Activated CD4-positive, alpha-beta T cell treated with anti-CD3 and anti-CD28 coated beads, Interleukin-2, amount 10 ng/mL, durations not matched to agents 24 days and 14 days (primary cell): ENCODE measurements at regions not wholly inside any gene's neighbourhood (a gene's known extent, or its start where the extent isn't known, plus 50 kb on each side); places are given as distances from the start of the nearest gene placed in this dataset.

Experiments
- DNase-seq: peaks from one replicate; pipeline ENCODE4 v3.0.0; 2022
- H3K27ac Mint-ChIP-seq: one replicate; pipeline ENCODE4 v1.8.0; 2022; ENCODE audit warnings: mild to moderate bottlenecking, mixed read lengths
- H3K27me3 Mint-ChIP-seq: one replicate; pipeline ENCODE4 v1.8.0; 2022; ENCODE audit warnings: mixed read lengths
- H3K36me3 Mint-ChIP-seq: one replicate; pipeline ENCODE4 v1.8.0; 2022; ENCODE audit warnings: low read depth, mild to moderate bottlenecking, mixed read lengths
- H3K4me1 Mint-ChIP-seq: one replicate; pipeline ENCODE4 v1.8.0; 2021; ENCODE audit warnings: mixed read lengths
- H3K4me3 Mint-ChIP-seq: one replicate; pipeline ENCODE4 v1.8.0; 2022; ENCODE audit warnings: mild to moderate bottlenecking, moderate library complexity, mixed read lengths
- H3K9me3 Mint-ChIP-seq: one replicate; pipeline ENCODE4 v1.8.0; 2021; ENCODE audit warnings: mixed read lengths
- intact Hi-C: fragments of 100-400 bp; cut with micrococcal nuclease; formaldehyde crosslinking; loops from one replicate; pipeline ENCODE4 v1.15.1; 2023

DNA sequence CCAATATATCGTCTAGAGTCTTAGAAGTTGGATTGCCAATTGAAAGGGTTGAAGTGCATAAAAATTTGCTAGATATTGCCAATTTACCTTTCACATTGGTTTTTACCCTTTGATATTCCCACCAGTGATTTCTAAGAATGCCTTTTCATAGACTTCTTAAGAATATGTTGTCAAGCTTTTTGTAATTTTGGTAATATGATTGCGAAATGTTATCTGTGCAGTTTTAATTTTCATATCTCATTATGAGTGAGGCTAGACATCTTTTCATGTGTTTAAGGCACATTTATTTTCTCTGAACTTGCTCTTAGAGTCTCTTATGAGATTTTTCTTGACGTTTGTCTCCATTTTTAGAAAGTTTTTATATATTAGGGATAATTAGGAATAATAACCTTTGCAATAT is 567.2 kb downstream of the CCSER2 start:
- H3K4me3 Mint-ChIP-seq, result no peak overlapping the region
- intact Hi-C loops, result no loop called here
- no peak overlapping the region for H3K27ac Mint-ChIP-seq
- no peaks in the 10 kb centered on the region for H3K36me3 Mint-ChIP-seq
- H3K9me3 Mint-ChIP-seq, result no peaks in the 10 kb centered on the region
- no peak for DNase-seq
- no peaks in the 10 kb centered on the region for H3K27me3 Mint-ChIP-seq
- H3K4me1 Mint-ChIP-seq, result no peaks in the 10 kb centered on the region

DNA sequence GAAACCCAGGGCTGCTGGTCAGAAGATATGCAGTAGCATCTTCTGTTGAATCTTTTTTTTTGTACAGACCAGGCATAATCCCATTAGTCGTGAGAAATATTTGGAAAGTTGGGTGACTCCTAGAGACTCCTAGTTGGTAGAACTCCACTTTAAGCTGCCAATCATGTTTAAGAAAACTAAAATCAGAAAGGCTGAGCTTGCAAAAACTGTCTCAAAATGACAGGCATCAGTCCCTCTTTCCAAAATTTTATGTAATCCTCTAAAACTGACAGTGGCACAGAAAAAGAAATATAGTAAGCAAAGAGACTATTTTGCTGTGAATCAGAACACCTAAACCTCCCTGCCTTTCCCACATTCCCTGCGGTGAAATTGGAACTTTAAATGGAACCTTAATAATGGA is 568.5 kb downstream of the CCSER2 start:
- Mint-ChIP-seq H3K9me3 (no peaks in the 10 kb centered on the region), H3K27me3 (no peaks in the 10 kb centered on the region), H3K4me3 (no peak overlapping the region), H3K4me1 (no peaks in the 10 kb centered on the region), H3K27ac (no peak overlapping the region), H3K36me3 (no peaks in the 10 kb centered on the region)
- DNase-seq, result no peak
- intact Hi-C loops, result no loop called here

DNA sequence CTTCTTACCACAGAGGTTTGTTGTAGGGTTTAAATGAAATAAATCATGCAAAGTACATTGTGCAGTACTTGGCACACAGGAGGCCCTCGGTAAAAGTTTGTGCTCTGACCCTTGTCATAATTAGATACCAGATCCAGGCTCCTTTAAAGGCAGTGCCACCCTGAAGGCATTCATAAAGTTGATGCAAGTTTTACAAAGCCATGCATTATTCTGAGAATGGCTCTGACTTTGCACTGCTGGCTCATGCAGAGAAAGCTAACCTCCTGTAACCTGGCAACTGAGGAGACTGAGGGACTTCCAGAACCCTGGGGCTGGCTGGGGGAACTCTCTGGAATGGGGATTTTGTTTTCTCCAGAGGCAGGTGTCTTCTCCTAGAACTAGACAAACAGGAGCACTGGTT is 570.9 kb downstream of the CCSER2 start:
- H3K27me3 Mint-ChIP-seq, result no peaks in the 10 kb centered on the region
- H3K36me3 Mint-ChIP-seq, result no peaks in the 10 kb centered on the region
- H3K4me3 Mint-ChIP-seq, result no peak overlapping the region
- no peaks in the 10 kb centered on the region for H3K9me3 Mint-ChIP-seq
- no peak overlapping the region for H3K27ac Mint-ChIP-seq
- intact Hi-C loops, result no loop called here
- H3K4me1 Mint-ChIP-seq, result no peaks in the 10 kb centered on the region
- no peak for DNase-seq

DNA sequence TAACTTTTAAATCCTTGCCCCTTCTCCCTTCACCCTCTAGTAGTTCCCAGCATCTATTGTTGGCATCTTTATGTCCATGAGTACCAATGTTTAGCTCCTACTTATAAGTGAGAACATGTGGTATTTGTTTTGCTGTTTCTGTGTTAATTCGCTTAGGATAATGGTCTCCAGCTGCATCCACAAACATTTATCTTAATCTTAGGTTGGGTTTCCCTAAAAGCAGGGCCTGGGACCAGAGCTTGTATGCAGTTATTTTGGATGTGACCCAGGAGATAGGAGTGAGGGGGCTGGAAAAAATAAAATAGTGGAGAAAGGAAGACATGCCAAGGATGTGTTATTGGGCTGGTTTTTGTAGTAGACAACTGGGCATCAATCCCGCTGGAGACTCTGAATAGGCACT is 571.8 kb downstream of the CCSER2 start:
- Mint-ChIP-seq H3K4me3 (no peak overlapping the region), H3K36me3 (no peaks in the 10 kb centered on the region), H3K27me3 (no peaks in the 10 kb centered on the region), H3K9me3 (no peaks in the 10 kb centered on the region), H3K4me1 (no peaks in the 10 kb centered on the region), H3K27ac (no peak overlapping the region)
- no peak for DNase-seq
- intact Hi-C loops, result no loop called here

DNA sequence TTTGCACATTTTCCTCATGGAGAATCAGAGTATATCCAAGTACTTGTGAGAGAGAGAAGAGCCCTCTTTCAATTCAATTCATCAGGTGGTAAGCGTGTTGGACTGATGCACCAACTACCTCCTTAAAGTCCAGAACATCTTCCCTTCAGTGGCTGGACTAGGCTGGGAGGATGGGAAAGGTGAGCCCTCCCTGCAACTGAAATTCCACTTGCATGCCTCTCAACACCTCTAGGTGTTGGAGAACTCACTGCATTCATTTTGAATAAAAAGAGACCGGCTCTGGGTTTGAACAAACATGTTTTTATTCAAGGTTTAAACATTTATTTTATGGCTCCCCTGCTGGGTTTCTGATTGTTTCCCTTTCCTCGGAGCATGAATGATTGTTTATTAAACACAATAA is 573.5 kb downstream of the CCSER2 start:
- H3K27ac Mint-ChIP-seq, result no peak overlapping the region
- no peaks in the 10 kb centered on the region for H3K36me3 Mint-ChIP-seq
- no peaks in the 10 kb centered on the region for H3K27me3 Mint-ChIP-seq
- no peaks in the 10 kb centered on the region for H3K4me1 Mint-ChIP-seq
- intact Hi-C loops, result no loop called here
- H3K9me3 Mint-ChIP-seq, result no peaks in the 10 kb centered on the region
- no peak for DNase-seq
- H3K4me3 Mint-ChIP-seq, result no peak overlapping the region

DNA sequence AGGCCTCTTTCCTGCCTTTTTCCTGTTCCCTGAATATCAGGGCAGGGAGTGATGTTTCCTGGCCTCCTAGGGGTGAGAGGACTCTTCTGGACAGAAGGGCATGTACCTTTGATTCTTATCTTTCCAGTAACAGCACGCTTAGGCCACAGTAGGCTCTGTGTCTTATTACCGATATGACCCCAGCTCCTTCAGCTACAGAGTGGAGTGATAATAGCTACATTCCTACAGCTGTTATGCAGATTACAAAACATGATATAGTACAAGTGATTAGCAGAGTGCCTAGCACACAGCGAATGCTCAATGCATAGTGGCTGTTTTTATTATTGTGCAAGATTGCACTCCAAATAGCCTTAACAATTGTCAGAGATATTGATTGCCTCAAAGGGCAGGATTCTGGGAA is 574.2 kb downstream of the CCSER2 start:
- no peaks in the 10 kb centered on the region for H3K9me3 Mint-ChIP-seq

DNA sequence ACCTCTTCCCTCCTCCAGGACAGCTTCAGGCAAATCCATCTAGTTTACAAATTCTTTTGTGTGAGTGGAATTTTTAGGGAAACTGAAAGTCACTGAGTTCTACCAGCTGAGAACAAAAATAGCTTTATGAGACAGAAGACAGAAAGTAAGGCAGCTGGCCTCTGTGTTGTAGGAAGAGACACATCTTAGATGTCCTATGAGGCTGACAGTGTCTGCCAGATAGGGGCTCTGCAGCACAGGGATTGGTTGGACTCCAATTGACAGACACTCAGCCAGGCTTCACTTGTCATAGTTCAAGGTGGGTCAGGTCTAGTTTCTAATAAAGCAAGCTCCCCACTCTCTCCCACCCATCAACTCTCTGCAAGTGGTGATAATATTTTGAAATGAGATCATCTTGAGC is 574.9 kb downstream of the CCSER2 start:
- Mint-ChIP-seq H3K4me3 (no peak overlapping the region), H3K27me3 (no peaks in the 10 kb centered on the region), H3K4me1 (no peaks in the 10 kb centered on the region), H3K9me3 (no peaks in the 10 kb centered on the region), H3K27ac (no peak overlapping the region), H3K36me3 (no peaks in the 10 kb centered on the region)
- no peak for DNase-seq
- intact Hi-C loops, result no loop called here

More for the DNA sequence above, 574.2 kb downstream of the CCSER2 start:
- H3K4me1 Mint-ChIP-seq, result no peaks in the 10 kb centered on the region
- H3K27me3 Mint-ChIP-seq, result no peaks in the 10 kb centered on the region
- intact Hi-C loops, result no loop called here
- H3K36me3 Mint-ChIP-seq, result no peaks in the 10 kb centered on the region
- H3K4me3 Mint-ChIP-seq, result no peak overlapping the region
- H3K27ac Mint-ChIP-seq, result no peak overlapping the region
- no peak for DNase-seq

DNA sequence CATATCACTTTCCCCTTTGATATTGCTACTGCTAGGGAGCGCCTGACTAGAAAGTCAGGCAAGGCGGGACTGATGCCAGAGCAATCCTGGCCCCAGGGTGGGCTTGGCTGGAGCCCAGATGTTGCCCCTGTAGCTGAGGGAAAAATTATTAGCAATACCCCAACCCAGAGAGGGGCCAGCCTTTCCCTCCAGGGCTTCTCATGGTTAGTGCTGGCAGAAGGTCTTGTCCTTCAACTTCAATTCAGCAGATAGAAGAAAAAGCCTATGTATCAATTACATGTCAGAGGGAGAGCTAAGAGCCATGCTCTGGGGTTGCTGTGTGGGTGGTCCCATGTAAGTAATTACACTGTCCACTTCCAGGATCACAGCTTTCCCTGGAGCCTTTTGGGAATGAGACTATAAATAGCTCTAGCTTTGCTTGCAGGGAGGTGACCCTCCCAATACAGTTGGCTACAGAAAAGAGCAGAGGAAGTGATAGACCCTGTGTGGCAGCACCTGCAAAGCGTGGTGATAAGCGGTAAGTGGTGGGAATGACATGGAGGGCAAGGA is 579.1 kb downstream of the CCSER2 start:
- H3K36me3 Mint-ChIP-seq, result no peaks in the 10 kb centered on the region
- H3K4me3 Mint-ChIP-seq, result no peak overlapping the region
- DNase-seq, result peak; percentile 22
- no peaks in the 10 kb centered on the region for H3K4me1 Mint-ChIP-seq
- H3K27me3 Mint-ChIP-seq, result no peaks in the 10 kb centered on the region
- intact Hi-C loops, result no loop called here
- H3K9me3 Mint-ChIP-seq, result no peaks in the 10 kb centered on the region
- H3K27ac Mint-ChIP-seq, result no peak overlapping the region

DNA sequence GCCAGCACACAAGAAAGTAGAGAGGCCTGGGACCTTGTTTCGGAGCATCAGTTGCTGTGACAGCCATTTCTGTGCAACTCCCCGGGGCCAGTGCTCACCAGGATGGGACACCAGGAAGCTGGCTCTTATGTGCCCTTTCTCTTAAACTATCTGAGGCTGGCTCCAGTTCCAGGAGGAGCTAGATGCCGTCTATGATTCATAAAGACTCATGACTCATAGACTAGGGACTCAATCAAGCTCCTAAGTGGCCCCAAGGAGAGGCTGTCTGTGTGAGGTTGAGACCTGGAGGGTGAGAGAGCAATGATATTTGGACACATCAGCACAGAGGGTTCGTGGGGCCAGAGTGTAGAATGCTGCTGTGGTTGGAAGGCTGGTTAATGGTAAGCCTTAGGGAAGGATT is 580.1 kb downstream of the CCSER2 start:
- H3K9me3 Mint-ChIP-seq, result no peaks in the 10 kb centered on the region
- H3K4me3 Mint-ChIP-seq, result no peak overlapping the region
- intact Hi-C loops, result no loop called here
- no peak overlapping the region for H3K27ac Mint-ChIP-seq
- H3K36me3 Mint-ChIP-seq, result no peaks in the 10 kb centered on the region
- no peak for DNase-seq
- H3K4me1 Mint-ChIP-seq, result no peaks in the 10 kb centered on the region
- H3K27me3 Mint-ChIP-seq, result no peaks in the 10 kb centered on the region

DNA sequence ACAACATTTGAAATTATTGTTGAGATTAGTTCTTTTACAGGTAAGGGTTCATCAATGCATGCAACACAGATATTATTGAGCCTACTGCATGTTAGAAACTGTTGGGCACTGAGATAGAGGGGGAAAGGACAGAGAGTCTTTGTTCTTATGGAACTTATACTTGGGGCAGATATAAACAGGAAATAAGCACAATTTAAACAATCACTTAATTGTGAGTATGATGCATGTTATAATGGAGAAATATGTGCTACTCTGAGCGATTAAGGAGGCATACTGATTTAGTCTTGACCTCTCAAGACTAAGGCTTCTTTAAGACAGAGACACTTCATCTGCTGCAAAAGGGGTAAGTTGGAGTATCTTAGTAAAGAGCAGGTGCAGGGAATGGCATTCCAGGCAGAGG is 593.3 kb downstream of the CCSER2 start:
- no peaks in the 10 kb centered on the region for H3K4me1 Mint-ChIP-seq
- H3K9me3 Mint-ChIP-seq, result no peaks in the 10 kb centered on the region
- H3K27me3 Mint-ChIP-seq, result no peaks in the 10 kb centered on the region
- H3K27ac Mint-ChIP-seq, result no peak overlapping the region
- H3K36me3 Mint-ChIP-seq, result no peaks in the 10 kb centered on the region
- intact Hi-C loops, result no loop called here
- H3K4me3 Mint-ChIP-seq, result no peak overlapping the region
- no peak for DNase-seq

DNA sequence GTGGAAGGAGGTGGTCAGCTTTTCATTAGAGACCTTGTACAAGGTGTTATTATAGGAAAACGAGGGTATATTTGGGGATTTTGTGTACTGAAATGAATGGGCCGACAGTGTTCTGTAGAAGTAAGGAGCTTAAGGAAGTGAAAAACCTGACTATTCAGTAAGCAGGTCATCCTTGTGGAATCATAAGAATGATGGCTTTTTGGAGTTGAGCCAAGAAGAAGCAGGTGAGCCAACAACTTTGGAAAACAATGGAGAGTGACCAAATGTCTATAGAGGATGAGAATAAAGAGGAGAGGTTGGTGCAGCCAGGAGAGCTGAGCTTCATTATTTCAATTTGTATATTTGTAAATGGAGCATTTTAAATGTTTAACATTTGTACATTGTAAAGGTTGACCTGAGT is 595.7 kb downstream of the CCSER2 start:
- Mint-ChIP-seq H3K4me1 (no peaks in the 10 kb centered on the region), H3K36me3 (no peaks in the 10 kb centered on the region), H3K27ac (no peak overlapping the region), H3K27me3 (no peaks in the 10 kb centered on the region), H3K4me3 (no peak overlapping the region), H3K9me3 (no peaks in the 10 kb centered on the region)
- DNase-seq, result no peak
- intact Hi-C loops, result no loop called here

DNA sequence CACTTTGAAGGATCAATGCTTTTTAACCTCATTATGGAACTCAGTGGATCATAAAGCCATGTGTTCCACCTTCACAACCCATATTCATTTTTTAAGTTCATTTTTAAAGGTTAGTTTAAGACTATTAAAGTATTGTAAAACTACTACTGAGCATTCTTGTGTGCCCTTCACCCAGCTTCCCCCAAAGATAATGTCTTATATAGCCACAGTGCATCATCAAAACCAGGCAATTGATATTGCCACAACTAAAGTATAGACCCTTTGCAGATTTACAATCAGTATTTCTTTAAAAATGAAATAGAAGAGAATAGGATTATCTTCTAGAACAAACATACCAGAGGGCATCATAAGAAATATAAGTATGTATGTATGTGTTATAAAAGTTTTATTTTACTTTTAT is 597.1 kb downstream of the CCSER2 start:
- no peak overlapping the region for H3K4me3 Mint-ChIP-seq
- DNase-seq, result no peak
- no peaks in the 10 kb centered on the region for H3K36me3 Mint-ChIP-seq
- no peaks in the 10 kb centered on the region for H3K27me3 Mint-ChIP-seq
- no peaks in the 10 kb centered on the region for H3K9me3 Mint-ChIP-seq
- intact Hi-C loops, result no loop called here
- no peak overlapping the region for H3K27ac Mint-ChIP-seq
- H3K4me1 Mint-ChIP-seq, result no peaks in the 10 kb centered on the region

DNA sequence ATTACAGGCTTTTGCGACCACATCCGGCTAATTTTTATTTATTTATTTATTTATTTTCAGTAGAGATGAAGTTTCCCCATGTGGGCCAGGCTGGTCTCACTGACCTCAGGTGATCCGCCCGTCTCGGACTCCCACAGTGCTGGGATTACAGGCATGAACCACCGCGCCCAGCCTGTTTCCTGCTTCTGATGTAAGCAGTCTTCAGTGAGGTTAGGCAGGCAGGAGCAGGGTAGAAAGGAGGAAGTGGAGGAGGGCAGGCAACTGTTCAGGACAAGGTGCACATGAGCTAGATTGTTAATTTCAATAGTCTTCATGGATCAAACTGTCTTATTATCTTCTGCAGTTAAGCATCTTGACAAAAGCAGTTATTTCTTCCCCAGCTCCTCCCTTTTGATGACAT is 605.0 kb downstream of the CCSER2 start:
- DNase-seq, result no peak
- intact Hi-C loops, result no loop called here
- Mint-ChIP-seq H3K4me3 (no peak overlapping the region), H3K36me3 (no peaks in the 10 kb centered on the region), H3K9me3 (no peaks in the 10 kb centered on the region), H3K4me1 (no peaks in the 10 kb centered on the region), H3K27ac (no peak overlapping the region), H3K27me3 (no peaks in the 10 kb centered on the region)

DNA sequence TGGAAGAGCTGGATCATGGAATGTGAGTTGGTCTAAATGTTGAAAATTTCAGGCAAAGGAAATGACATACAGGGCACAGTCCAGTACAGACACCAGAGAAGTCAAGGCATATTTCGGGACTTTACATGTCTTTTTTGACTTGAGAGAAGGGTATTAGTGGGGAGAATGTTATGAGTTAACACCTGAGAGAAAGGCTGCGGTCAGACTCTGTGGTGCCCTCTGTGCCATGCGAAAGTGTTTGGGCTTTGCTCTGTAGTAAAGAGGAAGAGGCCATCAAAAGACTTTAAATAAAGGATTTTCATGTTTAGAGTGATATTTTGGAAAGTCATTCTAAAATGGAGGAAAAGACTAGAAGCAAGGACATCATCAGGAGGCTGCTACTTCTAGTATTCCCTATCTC is 607.4 kb downstream of the CCSER2 start:
- no peaks in the 10 kb centered on the region for H3K36me3 Mint-ChIP-seq
- H3K4me1 Mint-ChIP-seq, result no peaks in the 10 kb centered on the region
- no peak overlapping the region for H3K27ac Mint-ChIP-seq
- no peak overlapping the region for H3K4me3 Mint-ChIP-seq
- H3K27me3 Mint-ChIP-seq, result no peaks in the 10 kb centered on the region
- DNase-seq, result no peak
- intact Hi-C loops, result no loop called here
- H3K9me3 Mint-ChIP-seq, result no peaks in the 10 kb centered on the region

DNA sequence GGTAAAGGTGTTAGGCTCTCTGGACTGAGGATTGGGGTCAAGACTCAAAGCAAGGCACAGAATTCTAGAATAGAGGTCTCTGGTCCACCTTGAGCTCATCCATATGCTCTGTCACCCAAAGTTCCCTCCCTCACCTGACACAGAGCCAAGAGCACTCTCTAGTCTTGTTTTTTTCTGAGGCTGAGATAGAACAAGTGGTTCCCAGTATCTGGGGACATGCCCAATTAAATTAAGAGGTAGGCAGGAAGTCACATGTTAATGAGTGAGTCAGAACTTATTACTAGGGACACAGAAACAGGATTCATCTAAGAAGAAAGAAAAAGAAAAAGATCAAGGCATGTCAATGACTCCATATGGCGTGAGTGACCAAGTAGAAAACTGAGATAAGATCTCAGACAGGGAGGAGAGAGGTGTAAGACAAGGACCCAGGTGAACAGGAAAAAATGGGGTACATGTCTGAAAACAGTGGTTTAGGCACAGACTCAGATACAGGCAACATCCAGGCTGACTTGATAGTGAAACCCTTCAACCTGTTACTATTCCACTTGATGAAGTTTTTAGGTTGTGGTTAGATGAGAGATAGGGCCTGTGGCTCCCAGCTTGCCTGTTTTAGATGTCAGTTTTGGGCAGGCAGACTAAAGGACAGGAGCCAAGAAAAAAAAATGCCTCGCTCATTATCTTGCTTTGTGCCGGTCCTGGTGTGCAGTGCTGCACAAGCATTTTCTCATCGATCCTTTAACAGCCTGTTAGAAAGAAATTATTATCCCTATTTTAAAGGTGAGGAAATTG is 609.9 kb downstream of the CCSER2 start:
- no peak overlapping the region for H3K4me3 Mint-ChIP-seq
- no peak overlapping the region for H3K27ac Mint-ChIP-seq
- intact Hi-C loops, result no loop called here

More for the DNA sequence above, 609.9 kb downstream of the CCSER2 start:
- no peak for DNase-seq
- Mint-ChIP-seq H3K27me3 (no peaks in the 10 kb centered on the region), H3K4me1 (no peaks in the 10 kb centered on the region), H3K9me3 (no peaks in the 10 kb centered on the region), H3K36me3 (no peaks in the 10 kb centered on the region)
